WERI-Rb-1 (cell line): ENCODE measurements at regions not wholly inside any gene's neighbourhood (a gene's known extent, or its start where the extent isn't known, plus 50 kb on each side); places are given as distances from the start of the nearest gene placed in this dataset.

Source experiments
- DNase-seq: peaks from one replicate; pipeline ENCODE4 v3.0.0-alpha.2; 2020
- H3K27ac ChIP-seq: fragments of 250-450 bp; sonication (Bioruptor Pico); 2 replicates; pipeline ENCODE4 v1.5.1; 2020; ENCODE audit warnings: mild to moderate bottlenecking, moderate library complexity
- H3K27me3 ChIP-seq: fragments of 250-450 bp; sonication (Bioruptor Pico); 2 replicates; pipeline ENCODE4 v1.5.1; 2021; ENCODE audit warnings: mild to moderate bottlenecking, low read depth, moderate library complexity; ENCODE audit not compliant: insufficient read depth, severe bottlenecking
- H3K36me3 ChIP-seq: fragments of 250-450 bp; sonication (Bioruptor Pico); 2 replicates; pipeline ENCODE4 v1.5.1; 2020; ENCODE audit warnings: mild to moderate bottlenecking, moderate library complexity
- H3K4me3 ChIP-seq: 2 replicates; pipeline ENCODE4 v1.5.1; 2011; ENCODE audit warnings: low read depth, mild to moderate bottlenecking, control low read depth, low read length
- H3K9me3 ChIP-seq: fragments of 250-450 bp; sonication (Bioruptor Pico); 2 replicates; pipeline ENCODE4 v1.5.1; 2021; ENCODE audit warnings: mild to moderate bottlenecking, moderate library complexity; ENCODE audit not compliant: severe bottlenecking
- TF ChIP-seq, protein P1 (sequence below): IDR thresholded peaks from 2 replicates; pipeline ENCODE4 v1.5.1; 2011; ENCODE audit warnings: low read depth, mild to moderate bottlenecking, control low read depth, inconsistent platforms, low read length

DNA sequence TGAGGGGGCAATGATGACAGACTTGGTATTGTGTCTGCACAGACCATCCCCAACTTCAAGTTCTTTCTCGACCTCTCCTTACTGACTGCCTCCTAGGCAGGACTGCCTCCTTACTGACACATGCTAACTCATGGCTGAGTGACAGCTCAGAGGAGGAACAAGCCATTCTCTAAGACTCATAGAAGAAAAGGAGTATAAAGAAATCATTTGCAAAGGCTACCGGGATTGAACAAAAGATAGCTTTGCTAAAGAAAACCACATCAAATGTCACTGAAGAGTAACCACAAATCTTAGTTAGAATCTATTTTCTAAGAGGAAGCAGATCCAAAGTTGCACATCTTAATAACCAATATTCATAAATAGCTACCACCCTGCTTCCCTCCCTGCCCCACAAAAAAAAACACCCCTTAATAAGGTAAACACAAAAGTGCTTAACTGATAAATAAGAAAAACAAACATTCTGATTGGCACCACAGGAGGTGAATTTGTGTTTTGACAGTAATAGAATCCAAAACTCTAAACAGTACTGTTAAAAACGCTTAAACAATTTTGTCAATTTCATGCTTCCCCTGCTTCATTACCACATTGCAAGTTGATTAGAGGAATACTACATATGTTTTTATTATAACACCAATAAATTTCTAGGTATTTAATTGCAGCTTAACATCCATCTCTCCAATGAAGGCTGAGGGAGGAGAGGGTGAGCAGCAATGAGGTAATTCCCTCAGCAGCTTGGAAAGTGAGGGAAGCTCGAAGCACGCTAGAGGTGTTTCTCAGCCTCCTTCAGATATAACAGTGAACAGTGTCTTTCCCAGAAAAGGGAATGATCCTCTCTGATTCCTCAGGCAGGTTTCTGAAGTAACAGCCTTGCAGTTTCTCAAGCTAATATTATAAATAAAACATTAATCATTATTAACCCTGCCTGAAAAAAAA, 160.0 kb downstream of the HNRNPD start:
- Histone ChIP-seq H3K27me3 (no peaks in the 10 kb centered on the region), H3K4me3 (no peak overlapping the region), H3K27ac (no peak overlapping the region), H3K9me3 (no peaks in the 10 kb centered on the region), H3K36me3 (no peaks in the 10 kb centered on the region)
- no peak for DNase-seq
- TF ChIP-seq, protein P1, sequence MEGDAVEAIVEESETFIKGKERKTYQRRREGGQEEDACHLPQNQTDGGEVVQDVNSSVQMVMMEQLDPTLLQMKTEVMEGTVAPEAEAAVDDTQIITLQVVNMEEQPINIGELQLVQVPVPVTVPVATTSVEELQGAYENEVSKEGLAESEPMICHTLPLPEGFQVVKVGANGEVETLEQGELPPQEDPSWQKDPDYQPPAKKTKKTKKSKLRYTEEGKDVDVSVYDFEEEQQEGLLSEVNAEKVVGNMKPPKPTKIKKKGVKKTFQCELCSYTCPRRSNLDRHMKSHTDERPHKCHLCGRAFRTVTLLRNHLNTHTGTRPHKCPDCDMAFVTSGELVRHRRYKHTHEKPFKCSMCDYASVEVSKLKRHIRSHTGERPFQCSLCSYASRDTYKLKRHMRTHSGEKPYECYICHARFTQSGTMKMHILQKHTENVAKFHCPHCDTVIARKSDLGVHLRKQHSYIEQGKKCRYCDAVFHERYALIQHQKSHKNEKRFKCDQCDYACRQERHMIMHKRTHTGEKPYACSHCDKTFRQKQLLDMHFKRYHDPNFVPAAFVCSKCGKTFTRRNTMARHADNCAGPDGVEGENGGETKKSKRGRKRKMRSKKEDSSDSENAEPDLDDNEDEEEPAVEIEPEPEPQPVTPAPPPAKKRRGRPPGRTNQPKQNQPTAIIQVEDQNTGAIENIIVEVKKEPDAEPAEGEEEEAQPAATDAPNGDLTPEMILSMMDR, result no peak

DNA sequence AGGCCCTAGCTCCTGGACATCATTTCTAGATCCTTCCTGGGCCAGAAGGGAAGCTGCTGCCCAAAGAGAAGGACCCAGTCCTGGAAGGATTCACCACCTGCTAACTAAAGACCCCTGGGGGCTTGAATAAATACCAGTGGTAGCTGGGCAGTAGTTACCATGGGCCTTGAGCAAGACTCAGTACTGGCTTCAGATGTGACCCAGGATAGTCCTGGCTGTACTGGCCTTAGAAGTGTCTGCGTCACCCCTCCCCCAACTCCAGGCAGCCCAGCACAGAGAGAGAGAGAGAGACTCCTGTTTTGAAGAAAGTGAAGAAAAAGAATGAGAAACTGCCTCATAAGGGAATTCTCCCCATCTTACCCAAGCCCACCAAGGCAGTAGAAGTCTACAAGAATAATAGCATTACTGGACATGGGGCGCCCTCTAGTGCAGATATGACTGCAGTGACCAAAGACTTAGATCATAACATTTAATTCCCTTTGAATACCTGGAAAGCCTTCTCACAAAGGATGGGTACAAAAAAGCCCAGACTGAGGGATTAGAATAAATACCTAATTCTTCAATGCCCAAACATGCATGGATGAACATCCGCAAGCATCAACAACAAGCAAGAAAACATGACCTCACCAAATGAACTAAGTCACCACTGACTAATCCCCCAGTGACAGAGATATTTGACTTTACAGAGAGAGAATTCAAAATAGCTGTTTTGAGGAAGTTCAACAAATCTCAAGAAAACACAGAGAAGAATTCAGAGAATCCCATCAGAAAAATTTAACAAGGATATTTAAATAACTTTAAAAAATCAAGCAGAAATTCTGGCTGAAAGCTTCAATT, 171.8 kb downstream of the HNRNPD start:
- H3K36me3 ChIP-seq, result no peaks in the 10 kb centered on the region
- TF ChIP-seq, protein P1, result peak; percentile 62
- peaks cover 3% of the 10 kb centered on the region for H3K9me3 ChIP-seq
- DNase-seq, result peak; percentile 77
- H3K27ac ChIP-seq, result no peak overlapping the region
- no peak overlapping the region for H3K4me3 ChIP-seq
- H3K27me3 ChIP-seq, result no peaks in the 10 kb centered on the region

DNA sequence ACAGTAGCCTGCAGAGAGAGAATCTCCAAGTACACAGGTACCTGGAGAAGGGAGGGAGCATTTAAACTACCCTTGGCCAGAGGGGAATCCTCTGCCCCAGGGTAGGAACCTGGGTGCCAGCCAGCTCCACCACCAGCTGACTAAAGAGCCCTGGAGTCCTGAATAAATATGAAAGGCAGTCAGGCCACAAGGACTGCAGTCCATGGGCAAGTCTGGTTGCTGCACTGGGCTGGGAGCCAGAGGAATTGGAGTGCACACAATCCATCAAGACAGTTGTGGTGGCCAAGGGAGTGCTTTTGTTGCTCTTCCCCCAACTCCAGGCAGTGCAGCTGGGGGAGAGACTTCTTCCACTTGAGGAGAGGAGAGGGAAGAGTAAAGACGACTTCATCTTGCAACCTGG, 172.5 kb downstream of the HNRNPD start:
- no peaks in the 10 kb centered on the region for H3K27me3 ChIP-seq
- no peak overlapping the region for H3K27ac ChIP-seq
- no peaks in the 10 kb centered on the region for H3K36me3 ChIP-seq
- H3K4me3 ChIP-seq, result no peak overlapping the region
- DNase-seq, result no peak
- TF ChIP-seq, protein P1, result no peak
- H3K9me3 ChIP-seq, result peaks cover 2% of the 10 kb centered on the region

DNA sequence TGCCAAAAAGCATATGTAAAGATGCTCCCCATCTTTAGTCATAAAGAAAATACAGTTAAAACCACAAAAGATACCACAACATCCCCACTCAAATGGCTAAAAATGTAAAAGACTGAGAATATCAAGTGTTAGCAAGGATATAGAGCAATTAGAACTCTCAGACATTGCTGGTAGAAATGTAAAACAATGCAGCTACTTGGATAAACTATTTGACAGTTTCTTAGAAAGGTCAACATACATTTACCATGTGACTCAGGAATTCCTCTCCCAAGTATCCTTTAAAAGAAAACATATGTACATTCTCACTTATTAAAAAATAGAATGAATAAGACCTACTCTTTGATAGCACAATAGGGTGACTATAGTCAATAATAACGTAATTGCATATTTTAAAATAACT, 173.7 kb downstream of the HNRNPD start:
- no peak for DNase-seq
- Histone ChIP-seq H3K9me3 (no peaks in the 10 kb centered on the region), H3K27ac (no peak overlapping the region), H3K4me3 (no peak overlapping the region), H3K27me3 (no peaks in the 10 kb centered on the region), H3K36me3 (no peaks in the 10 kb centered on the region)
- TF ChIP-seq, protein P1, result no peak

DNA sequence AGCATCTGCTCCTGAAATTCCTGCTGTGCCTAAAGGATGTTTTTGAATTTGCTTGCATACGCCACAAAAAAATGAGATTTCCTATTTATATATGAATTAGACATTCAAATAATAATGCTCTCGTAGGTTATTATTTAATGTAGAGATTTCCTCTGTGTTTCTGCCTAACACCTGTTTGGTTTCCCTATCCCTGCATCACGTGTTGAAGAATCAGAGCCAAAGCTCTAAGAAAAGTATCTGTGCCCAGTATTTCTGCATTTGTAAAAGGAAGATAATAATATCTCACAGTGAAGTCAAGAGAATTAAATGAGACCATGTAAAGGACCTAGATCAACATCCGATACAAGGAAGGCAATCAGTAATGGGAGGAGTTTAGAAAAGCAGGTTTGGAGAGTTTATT, 179.5 kb downstream of the HNRNPD start:
- H3K9me3 ChIP-seq, result peaks cover 3% of the 10 kb centered on the region
- H3K27ac ChIP-seq, result no peak overlapping the region
- H3K36me3 ChIP-seq, result no peaks in the 10 kb centered on the region
- H3K27me3 ChIP-seq, result no peaks in the 10 kb centered on the region
- no peak for DNase-seq
- H3K4me3 ChIP-seq, result no peak overlapping the region
- TF ChIP-seq, protein P1, result no peak
